ENCODE measurements at regions not wholly inside any gene's neighbourhood (a gene's known extent, or its start where the extent isn't known, plus 50 kb on each side); places are given as distances from the start of the nearest gene placed in this dataset.

GRCh38 chr1:83571536-83571935 lies 427.4 kb downstream of the TTLL7 start:
- no peak for DNase-seq

- DNase-seq: no peak
Measured at GRCh38 chr1:83561346-83561745, 437.6 kb downstream of the TTLL7 start.

- DNase-seq: no peak
Measured at GRCh38 chr1:83559129-83559840, 439.6 kb downstream of the TTLL7 start.

GRCh38 chr1:83555871-83556270 lies 443.1 kb downstream of the TTLL7 start:
- DNase-seq: no peak

GRCh38 chr1:83554174-83554573 lies 444.8 kb downstream of the TTLL7 start:
- DNase-seq: no peak

GRCh38 chr1:83552820-83553219 lies 446.1 kb downstream of the TTLL7 start:
- DNase-seq: no peak

GRCh38 chr1:83548311-83548710 lies 450.6 kb downstream of the TTLL7 start:
- DNase-seq: no peak

GRCh38 chr1:83547901-83548300 lies 451.0 kb downstream of the TTLL7 start:
- no peak for DNase-seq

- DNase-seq: no peak
Measured at GRCh38 chr1:83546874-83547273, 452.1 kb downstream of the TTLL7 start.

GRCh38 chr1:83545066-83545862 lies 453.7 kb downstream of the TTLL7 start:
- no peak for DNase-seq

GRCh38 chr1:83543222-83543973 lies 455.5 kb downstream of the TTLL7 start:
- no peak for DNase-seq

- DNase-seq: no peak
Measured at GRCh38 chr1:83531521-83532309, 467.2 kb downstream of the TTLL7 start.

GRCh38 chr1:83530506-83530905 lies 468.4 kb downstream of the TTLL7 start:
- DNase-seq: no peak

- DNase-seq: no peak
Measured at GRCh38 chr1:83527987-83528386, 470.9 kb downstream of the TTLL7 start.

GRCh38 chr1:83520797-83521196 lies 478.1 kb downstream of the TTLL7 start:
- no peak for DNase-seq

GRCh38 chr1:83516369-83516768 lies 482.6 kb downstream of the TTLL7 start:
- DNase-seq: no peak

GRCh38 chr1:83515578-83516154 lies 483.3 kb downstream of the TTLL7 start:
- no peak for DNase-seq

- DNase-seq: no peak
Measured at GRCh38 chr1:83512373-83513193, 486.3 kb downstream of the TTLL7 start.

- no peak for DNase-seq
Measured at GRCh38 chr1:83511146-83511726, 487.7 kb downstream of the TTLL7 start.

- no peak for DNase-seq
Measured at GRCh38 chr1:83509301-83509781, 489.6 kb downstream of the TTLL7 start.

Measured in NK-92 treated with Interleukin-12 subunit alpha and Interleukin-12 subunit beta, amount 100 ng/mL, for 24 hours (cell line).